ENCODE measurements at regions not wholly inside any gene's neighbourhood (a gene's known extent, or its start where the extent isn't known, plus 50 kb on each side); places are given as distances from the start of the nearest gene placed in this dataset.
A peak's percentile ranks its signal among the peaks of the same experiment; 100 is the strongest.
"Not testable (repeated sequence)": the region's sequence is repeated elsewhere in the genome, so short reads cannot be mapped to it uniquely, and the experiment has no call there.

GRCh38 chr1:31485166-31485565 is 72.2 kb downstream of the SERINC2 start:
- TF ChIP-seq POLR2A (IDR thresholded peaks at IDR 0.05; ENCODE audit: extremely low read depth, insufficient read length) (no peak), CTCF (IDR thresholded peaks at IDR 0.05; ENCODE audit: low read depth, low read length) (no peak)
- no peak overlapping the region for H3K4me3 ChIP-seq (ENCODE audit: low read depth, low read length)
- DNase-seq (ENCODE audit: low read depth), result peak; percentile 61

DNA sequence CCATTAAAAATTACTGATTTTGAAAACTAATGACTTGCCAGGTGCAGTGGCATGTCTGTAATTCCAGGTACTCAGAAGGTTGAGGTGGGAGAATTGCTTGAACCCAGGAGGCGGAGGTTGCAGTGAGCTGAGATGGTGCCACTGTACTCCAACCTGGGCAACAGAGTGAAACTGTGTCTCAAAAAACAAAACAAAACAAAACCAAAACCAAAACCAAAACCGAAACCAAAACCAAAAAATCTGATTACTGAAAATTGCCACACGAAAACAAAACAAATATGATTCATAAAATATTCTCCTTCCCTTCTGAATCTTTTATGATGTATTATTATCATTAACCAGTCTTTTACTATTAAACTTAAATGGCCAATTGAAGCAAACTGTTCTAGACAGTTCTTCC is 74.1 kb downstream of the SERINC2 start:
- TF ChIP-seq POLR2A (IDR thresholded peaks at IDR 0.05; ENCODE audit: extremely low read depth, insufficient read length) (no peak), MAX (IDR thresholded peaks at IDR 0.05; ENCODE audit: low read depth, low read length) (no peak), CTCF (IDR thresholded peaks at IDR 0.05; ENCODE audit: low read depth, low read length) (no peak), MYC (IDR thresholded peaks at IDR 0.05; ENCODE audit: low read depth, low read length) (no peak)

DNA sequence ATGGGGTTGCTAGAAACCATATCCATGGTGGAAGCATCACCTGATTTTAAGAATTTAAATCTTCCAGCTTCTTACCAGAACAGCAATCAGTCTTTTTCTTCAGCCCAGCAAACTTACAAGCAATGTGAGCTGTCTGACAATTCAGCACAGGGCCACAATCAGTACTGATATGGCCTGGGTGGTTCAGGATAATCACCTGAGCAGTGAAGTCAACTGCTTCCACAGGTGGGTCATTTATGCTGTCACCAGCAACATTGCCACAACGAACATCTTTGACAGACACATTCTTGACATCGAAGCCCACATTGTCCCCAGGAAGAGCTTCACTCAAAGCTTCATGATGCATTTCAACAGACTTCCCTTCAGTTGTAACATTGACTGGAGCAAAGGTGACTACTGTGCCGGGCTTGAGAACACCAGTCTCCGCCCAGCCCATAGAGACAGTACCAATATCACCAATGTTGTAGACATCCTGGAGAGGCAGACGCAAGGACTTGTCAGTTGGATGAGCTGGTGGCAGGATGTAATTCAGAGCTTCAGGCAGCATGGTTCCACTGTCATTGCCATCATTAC is 74.8 kb downstream of the SERINC2 start:
- no peak for DNase-seq (ENCODE audit: low read depth)
- H3K4me3 ChIP-seq (ENCODE audit: low read depth, low read length), result no peak overlapping the region
- no peak for TF ChIP-seq CTCF (IDR thresholded peaks at IDR 0.05; ENCODE audit: low read depth, low read length)
- TF ChIP-seq MYC (IDR thresholded peaks at IDR 0.05; ENCODE audit: low read depth, low read length), result no peak
- no peak for TF ChIP-seq MAX (IDR thresholded peaks at IDR 0.05; ENCODE audit: low read depth, low read length)
- no peak for TF ChIP-seq POLR2A (IDR thresholded peaks at IDR 0.05; ENCODE audit: extremely low read depth, insufficient read length)

More for the DNA sequence above, 74.1 kb downstream of the SERINC2 start:
- no peak for DNase-seq (ENCODE audit: low read depth)
- H3K4me3 ChIP-seq (ENCODE audit: low read depth, low read length), result no peak overlapping the region

DNA sequence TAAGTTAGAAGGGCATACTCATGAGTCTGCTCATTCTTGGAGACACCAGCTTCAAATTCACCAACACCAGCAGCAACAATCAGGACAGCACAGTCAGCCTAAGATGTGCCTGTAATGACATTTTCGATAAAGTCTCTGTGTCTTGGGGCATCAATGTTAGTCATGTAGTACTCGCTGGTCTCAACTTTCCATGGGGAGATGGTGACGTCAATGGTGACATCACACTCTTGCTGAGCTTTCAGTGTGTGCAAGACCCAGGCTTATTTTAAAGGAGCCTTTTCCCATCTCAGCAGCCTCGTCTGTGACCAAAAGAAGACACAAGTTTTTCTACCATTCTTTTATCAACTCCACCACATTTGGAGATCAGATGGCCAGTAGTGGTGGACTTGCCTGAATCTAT is 75.5 kb downstream of the SERINC2 start:
- TF ChIP-seq POLR2A (IDR thresholded peaks at IDR 0.05; ENCODE audit: extremely low read depth, insufficient read length) (no peak), CTCF (IDR thresholded peaks at IDR 0.05; ENCODE audit: low read depth, low read length) (no peak), MAX (IDR thresholded peaks at IDR 0.05; ENCODE audit: low read depth, low read length) (no peak), MYC (IDR thresholded peaks at IDR 0.05; ENCODE audit: low read depth, low read length) (no peak)
- no peak for DNase-seq (ENCODE audit: low read depth)
- H3K4me3 ChIP-seq (ENCODE audit: low read depth, low read length), result no peak overlapping the region

DNA sequence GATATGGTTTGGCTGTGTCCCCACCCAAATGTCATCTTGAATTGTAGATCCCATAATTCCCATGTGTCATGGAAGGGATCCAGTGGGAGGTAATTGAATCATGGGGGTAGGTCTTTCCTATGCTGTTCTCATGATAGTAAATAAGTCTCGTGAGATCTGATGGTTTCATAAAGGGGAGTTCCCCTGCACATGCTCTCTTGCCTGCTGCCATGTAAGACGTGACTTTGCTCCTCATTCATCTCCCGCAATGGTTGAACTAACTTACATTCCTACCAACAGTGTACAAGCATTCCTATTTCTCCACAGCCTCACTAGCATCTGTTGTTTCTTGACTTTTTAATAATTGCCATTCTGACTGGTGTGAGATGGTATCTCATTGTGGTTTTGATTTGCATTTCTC is 76.6 kb downstream of the SERINC2 start:
- DNase-seq (ENCODE audit: low read depth); H3K4me3 ChIP-seq (ENCODE audit: low read depth, low read length): not testable (repeated sequence)

GRCh38 chr1:31490596-31490995 is 77.6 kb downstream of the SERINC2 start:
- DNase-seq (ENCODE audit: low read depth); H3K4me3 ChIP-seq (ENCODE audit: low read depth, low read length): not testable (repeated sequence)

DNA sequence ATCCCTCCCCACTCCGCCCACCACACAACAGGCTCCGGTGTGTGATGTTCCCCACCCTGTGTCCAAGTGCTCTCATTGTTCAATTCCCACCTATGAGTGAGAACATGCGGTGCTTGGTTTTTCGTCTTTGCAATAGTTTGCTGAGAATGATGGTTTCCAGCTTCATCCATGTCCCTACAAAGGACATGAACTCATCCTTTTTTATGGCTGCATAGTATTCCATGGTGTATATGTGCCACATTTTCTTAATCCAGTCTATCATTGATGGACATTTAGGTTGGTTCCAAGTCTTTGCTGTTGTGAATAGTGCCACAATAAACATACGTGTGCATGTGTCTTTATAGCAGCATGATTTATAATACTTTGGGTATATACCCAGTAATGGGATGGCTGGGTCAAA is 81.0 kb upstream of the TINAGL1 start:
- H3K4me3 ChIP-seq (ENCODE audit: low read depth, low read length); DNase-seq (ENCODE audit: low read depth): not testable (repeated sequence)

GRCh38 chr1:31495770-31496169 is 80.5 kb upstream of the TINAGL1 start:
- not testable (repeated sequence) for H3K4me3 ChIP-seq (ENCODE audit: low read depth, low read length); DNase-seq (ENCODE audit: low read depth)

All from NB4 (cell line).